ENCODE measurements at regions not wholly inside any gene's neighbourhood (a gene's known extent, or its start where the extent isn't known, plus 50 kb on each side); places are given as distances from the start of the nearest gene placed in this dataset.

GRCh38 chr6:8821981-8822381 lies 386.6 kb upstream of the SLC35B3 start:
- TF ChIP-seq RXRA (IDR thresholded peaks at IDR 0.05) = no peak
- TF ChIP-seq FOXA1 (IDR thresholded peaks at IDR 0.05) = no peak
- no peak for TF ChIP-seq EGR1 (IDR thresholded peaks at IDR 0.05; ENCODE audit: low read depth in 2 of 2)
- TF ChIP-seq RAD21 (IDR thresholded peaks at IDR 0.05) = no peak
- no peak for TF ChIP-seq REST (IDR thresholded peaks at IDR 0.05)
- H3K27me3 ChIP-seq (ENCODE audit: control insufficient read depth in 4 of 4, insufficient read depth in 4 of 4, low read length in 3 of 4) = no peaks in the 10 kb centered on the region
- H3K9ac ChIP-seq (ENCODE audit: low read depth in 1 of 2, low read length in 2 of 2) = no peak overlapping the region
- H3K4me1 ChIP-seq (ENCODE audit: control insufficient read depth in 4 of 4, insufficient read depth in 4 of 4, low read length in 3 of 4) = no peaks in the 10 kb centered on the region
- H3K36me3 ChIP-seq (ENCODE audit: control insufficient read depth in 4 of 4, insufficient read depth in 3 of 4, low read depth in 1 of 4, low read length in 3 of 4) = no peaks in the 10 kb centered on the region
- H3K27ac ChIP-seq (ENCODE audit: low read depth in 1 of 2, low read length in 2 of 2) = no peak overlapping the region
- WGBS = 89% methylated on average over 3 of the region's 3 CpGs
- DNase-seq (ENCODE audit: low spot score) = no peak
- peaks cover 0 to 1% (median 0%) of the 10 kb centered on the region in 4 donors for H3K9me3 ChIP-seq (ENCODE audit: control insufficient read depth in 4 of 4, low read length in 3 of 4)
- H3K4me3 ChIP-seq (ENCODE audit: low read depth in 1 of 3, low read length in 3 of 3) = no peak overlapping the region

GRCh38 chr6:8820313-8820712 lies 385.0 kb upstream of the SLC35B3 start:
- no peaks in the 10 kb centered on the region for H3K4me1 ChIP-seq (ENCODE audit: control insufficient read depth in 4 of 4, insufficient read depth in 4 of 4, low read length in 3 of 4)
- no peak overlapping the region for H3K9ac ChIP-seq (ENCODE audit: low read depth in 1 of 2, low read length in 2 of 2)
- no peak overlapping the region for H3K4me3 ChIP-seq (ENCODE audit: low read depth in 1 of 3, low read length in 3 of 3)
- H3K36me3 ChIP-seq (ENCODE audit: control insufficient read depth in 4 of 4, insufficient read depth in 3 of 4, low read depth in 1 of 4, low read length in 3 of 4) = no peaks in the 10 kb centered on the region
- H3K9me3 ChIP-seq (ENCODE audit: control insufficient read depth in 4 of 4, low read length in 3 of 4) = peaks cover 0 to 1% (median 0%) of the 10 kb centered on the region in 4 donors
- no peaks in the 10 kb centered on the region for H3K27me3 ChIP-seq (ENCODE audit: control insufficient read depth in 4 of 4, insufficient read depth in 4 of 4, low read length in 3 of 4)
- DNase-seq (ENCODE audit: low spot score) = no peak
- no peak overlapping the region for H3K27ac ChIP-seq (ENCODE audit: low read depth in 1 of 2, low read length in 2 of 2)
- no peak for TF ChIP-seq FOXA1 (IDR thresholded peaks at IDR 0.05)
- TF ChIP-seq EGR1 (IDR thresholded peaks at IDR 0.05; ENCODE audit: low read depth in 2 of 2) = no peak
- TF ChIP-seq MAX (IDR thresholded peaks at IDR 0.05) = no peak
- TF ChIP-seq NR2F2 (IDR thresholded peaks at IDR 0.05) = no peak
- no peak for TF ChIP-seq REST (IDR thresholded peaks at IDR 0.05)
- TF ChIP-seq JUND (IDR thresholded peaks at IDR 0.05) = no peak
- TF ChIP-seq CTCF (IDR thresholded peaks at IDR 0.05; ENCODE audit: low read depth, low read length, missing input control) = no peak
- TF ChIP-seq RXRA (IDR thresholded peaks at IDR 0.05) = no peak
- TF ChIP-seq HNF4A (conservative IDR thresholded peaks at IDR 0.05) = no peak
- no peak for TF ChIP-seq YY1 (IDR thresholded peaks at IDR 0.05)
- TF ChIP-seq HNF4G (IDR thresholded peaks at IDR 0.05) = no peak
- TF ChIP-seq TAF1 (conservative IDR thresholded peaks at IDR 0.05) = no peak
- no peak for TF ChIP-seq GABPA (IDR thresholded peaks at IDR 0.05 in 1 of 2, conservative IDR thresholded peaks at IDR 0.05 in 1 of 2)
- TF ChIP-seq ATF3 (IDR thresholded peaks at IDR 0.05) = no peak
- TF ChIP-seq SP1 (IDR thresholded peaks at IDR 0.05) = no peak
- TF ChIP-seq RAD21 (IDR thresholded peaks at IDR 0.05) = no peak
- TF ChIP-seq ZBTB33 (IDR thresholded peaks at IDR 0.05) = no peak
- TF ChIP-seq FOXA2 (IDR thresholded peaks at IDR 0.05) = no peak

All from liver (tissue), 8 donors.